Neural progenitor cell (in vitro differentiated cells): ENCODE measurements at regions not wholly inside any gene's neighbourhood (a gene's known extent, or its start where the extent isn't known, plus 50 kb on each side); places are given as distances from the start of the nearest gene placed in this dataset.

ENCODE experiments used
- DNase-seq: peaks from one replicate; pipeline ENCODE4 v3.0.0-alpha.2; 2016; ENCODE audit warnings: low spot score
- H2AFZ ChIP-seq: fragments of 200-600 bp; sonication (generic); replicated peaks from 2 replicates; pipeline ENCODE4 v1.6.1; 2016; ENCODE audit warnings: antibody characterized with exemption
- H3F3A ChIP-seq: fragments of 200-600 bp; sonication (generic); 2 replicates; pipeline ENCODE4 v1.6.1; 2016; ENCODE audit warnings: antibody characterized with exemption, low read depth
- H3K27ac ChIP-seq: fragments of 200-600 bp; sonication (generic); 2 replicates; pipeline ENCODE4 v1.5.1; 2016; ENCODE audit warnings: mild to moderate bottlenecking
- H3K27me3 ChIP-seq: fragments of 200-600 bp; sonication (generic); 2 replicates; pipeline ENCODE4 v1.6.1; 2016; ENCODE audit warnings: mild to moderate bottlenecking, moderate library complexity
- H3K36me3 ChIP-seq: fragments of 200-600 bp; sonication (generic); 2 replicates; pipeline ENCODE4 v1.5.1; 2016
- H3K4me1 ChIP-seq: fragments of 200-600 bp; sonication (generic); 2 replicates; pipeline ENCODE4 v1.6.1; 2016; ENCODE audit warnings: mixed run types
- H3K4me2 ChIP-seq: fragments of 200-600 bp; sonication (generic); 2 replicates; pipeline ENCODE4 v1.6.1; 2016
- H3K4me3 ChIP-seq: fragments of 200-600 bp; sonication (generic); 2 replicates; pipeline ENCODE4 v1.5.1; 2016
- H3K79me2 ChIP-seq: fragments of 200-600 bp; sonication (generic); 2 replicates; pipeline ENCODE4 v1.6.1; 2016; ENCODE audit warnings: low read depth
- H3K9ac ChIP-seq: fragments of 200-600 bp; sonication (generic); 2 replicates; pipeline ENCODE4 v1.6.1; 2016
- H3K9me3 ChIP-seq: fragments of 200-600 bp; sonication (generic); 2 replicates; pipeline ENCODE4 v1.5.1; 2016; ENCODE audit warnings: low read depth
- H4K20me1 ChIP-seq: fragments of 200-600 bp; sonication (generic); 2 replicates; pipeline ENCODE4 v1.6.1; 2016; ENCODE audit warnings: low read depth
- H3K27ac Mint-ChIP-seq: 3 replicates; pipeline ENCODE4 v1.8.0; 2021; ENCODE audit warnings: mixed read lengths
- H3K27me3 Mint-ChIP-seq: 2 replicates; pipeline ENCODE4 v1.8.0; 2022; ENCODE audit warnings: low read depth, mild to moderate bottlenecking, inconsistent platforms, moderate library complexity, mixed read lengths; ENCODE audit not compliant: insufficient read depth
- H3K36me3 Mint-ChIP-seq: 3 replicates; pipeline ENCODE4 v1.8.0; 2021; ENCODE audit warnings: mixed read lengths
- H3K4me1 Mint-ChIP-seq: 3 replicates; pipeline ENCODE4 v1.8.0; 2021; ENCODE audit warnings: mixed read lengths
- H3K4me3 Mint-ChIP-seq: 3 replicates; pipeline ENCODE4 v1.8.0; 2021; ENCODE audit warnings: mild to moderate bottlenecking, moderate library complexity, mixed read lengths
- H3K9me3 Mint-ChIP-seq: 3 replicates; pipeline ENCODE4 v1.8.0; 2020; ENCODE audit warnings: mixed read lengths
- CTCF ChIP-seq: fragments of 200-600 bp; sonication (generic); IDR thresholded peaks from 2 replicates; pipeline ENCODE4 v1.5.1; 2017; ENCODE audit warnings: antibody characterized with exemption, mild to moderate bottlenecking
- EZH2 ChIP-seq: fragments of 200-600 bp; sonication (generic); IDR thresholded peaks from 2 replicates; pipeline ENCODE4 v1.6.1; 2017; ENCODE audit warnings: antibody characterized with exemption, mild to moderate bottlenecking, moderate library complexity
- EZH2phosphoT487 ChIP-seq: fragments of 200-600 bp; sonication (generic); IDR thresholded peaks from 2 replicates; pipeline ENCODE4 v1.6.1; 2017; ENCODE audit warnings: antibody characterized with exemption

- no peaks in the 10 kb centered on the region for H3K9me3 ChIP-seq
- Mint-ChIP-seq H3K27ac (no peak overlapping the region), H3K9me3 (peaks cover 2% of the 10 kb centered on the region), H3K36me3 (no peaks in the 10 kb centered on the region), H3K4me3 (no peak overlapping the region), H3K27me3 (no peaks in the 10 kb centered on the region), H3K4me1 (no peaks in the 10 kb centered on the region)
- no peaks in the 10 kb centered on the region for H3K79me2 ChIP-seq
- H4K20me1 ChIP-seq: no peaks in the 10 kb centered on the region
- no peak overlapping the region for H3K4me3 ChIP-seq
- no peak for DNase-seq
- no peak for TF ChIP-seq EZH2
- TF ChIP-seq CTCF: no peak
- TF ChIP-seq EZH2phosphoT487: no peak
- H3K27me3 ChIP-seq: no peaks in the 10 kb centered on the region
- no peaks in the 10 kb centered on the region for H3F3A ChIP-seq
- H3K27ac ChIP-seq: no peak overlapping the region
- H3K4me1 ChIP-seq: no peaks in the 10 kb centered on the region
- no peak overlapping the region for H2AFZ ChIP-seq
- no peaks in the 10 kb centered on the region for H3K36me3 ChIP-seq
- H3K4me2 ChIP-seq: no peak overlapping the region
- H3K9ac ChIP-seq: no peak overlapping the region
These were observed 525.5 kb upstream of the PRKX start for GRCh38 chrX:4238916-4239315.

- Histone ChIP-seq H3K9me3 (no peaks in the 10 kb centered on the region), H4K20me1 (no peaks in the 10 kb centered on the region), H3K27ac (no peak overlapping the region), H3K9ac (no peak overlapping the region), H3K4me2 (no peak overlapping the region), H2AFZ (no peak overlapping the region), H3K27me3 (no peaks in the 10 kb centered on the region), H3K4me3 (no peak overlapping the region), H3K4me1 (no peaks in the 10 kb centered on the region), H3F3A (no peaks in the 10 kb centered on the region), H3K79me2 (no peaks in the 10 kb centered on the region), H3K36me3 (no peaks in the 10 kb centered on the region)
- H3K36me3 Mint-ChIP-seq: no peaks in the 10 kb centered on the region
- TF ChIP-seq EZH2phosphoT487 (no peak), CTCF (no peak)
- no peak overlapping the region for H3K27ac Mint-ChIP-seq
- H3K4me3 Mint-ChIP-seq: no peak overlapping the region
- H3K27me3 Mint-ChIP-seq: peaks cover 4% of the 10 kb centered on the region
- H3K4me1 Mint-ChIP-seq: peaks cover 3% of the 10 kb centered on the region
- DNase-seq: no peak
- H3K9me3 Mint-ChIP-seq: peaks cover 2% of the 10 kb centered on the region
These were observed 511.6 kb upstream of the PRKX start for GRCh38 chrX:4225086-4225485.

- Histone ChIP-seq H3K4me1 (no peaks in the 10 kb centered on the region), H3K4me3 (no peak overlapping the region), H3K27ac (no peak overlapping the region), H3K4me2 (no peak overlapping the region), H3K36me3 (no peaks in the 10 kb centered on the region), H3K9me3 (no peaks in the 10 kb centered on the region), H3K9ac (no peak overlapping the region), H3K79me2 (no peaks in the 10 kb centered on the region), H3K27me3 (no peaks in the 10 kb centered on the region), H3F3A (no peaks in the 10 kb centered on the region), H4K20me1 (no peaks in the 10 kb centered on the region), H2AFZ (no peak overlapping the region)
- no peak for DNase-seq
- H3K27ac Mint-ChIP-seq: no peak overlapping the region
- TF ChIP-seq EZH2phosphoT487: no peak
- TF ChIP-seq CTCF: no peak
- no peak for TF ChIP-seq EZH2
- H3K27me3 Mint-ChIP-seq: peaks cover 3% of the 10 kb centered on the region
- H3K4me3 Mint-ChIP-seq: no peak overlapping the region
- H3K4me1 Mint-ChIP-seq: no peaks in the 10 kb centered on the region
- no peaks in the 10 kb centered on the region for H3K9me3 Mint-ChIP-seq
- H3K36me3 Mint-ChIP-seq: no peaks in the 10 kb centered on the region
These were observed 493.5 kb upstream of the PRKX start for GRCh38 chrX:4206941-4207340.

GRCh38 chrX:4197971-4198370 lies 484.5 kb upstream of the PRKX start:
- Histone ChIP-seq H3K4me2 (no peak overlapping the region), H3K27ac (no peak overlapping the region), H4K20me1 (no peaks in the 10 kb centered on the region), H3K27me3 (no peaks in the 10 kb centered on the region), H3K36me3 (no peaks in the 10 kb centered on the region), H3K4me1 (no peaks in the 10 kb centered on the region), H2AFZ (no peak overlapping the region), H3K4me3 (no peak overlapping the region), H3F3A (no peaks in the 10 kb centered on the region), H3K9ac (no peak overlapping the region), H3K79me2 (no peaks in the 10 kb centered on the region), H3K9me3 (no peaks in the 10 kb centered on the region)
- Mint-ChIP-seq H3K4me3 (no peak overlapping the region), H3K36me3 (no peaks in the 10 kb centered on the region), H3K27me3 (peaks cover 2% of the 10 kb centered on the region), H3K4me1 (no peaks in the 10 kb centered on the region), H3K9me3 (no peaks in the 10 kb centered on the region), H3K27ac (no peak overlapping the region)
- no peak for DNase-seq
- no peak for TF ChIP-seq EZH2
- no peak for TF ChIP-seq EZH2phosphoT487
- no peak for TF ChIP-seq CTCF
